A673 (cell line): ENCODE measurements at regions not wholly inside any gene's neighbourhood (a gene's known extent, or its start where the extent isn't known, plus 50 kb on each side); places are given as distances from the start of the nearest gene placed in this dataset.

Experiments used
- CTCF ChIP-seq: fragments of 300-800, 200-600 bp; sonication (generic); conservative IDR thresholded peaks from 2 replicates; pipeline ENCODE4 v1.5.1; 2017; ENCODE audit warnings: low read depth, mild to moderate bottlenecking, antibody characterized with exemption, low read length, moderate library complexity, mixed read lengths
- EZH2 ChIP-seq: fragments of 200-600 bp; sonication (generic); IDR thresholded peaks from 2 replicates; pipeline ENCODE4 v1.6.1; 2017; ENCODE audit warnings: borderline replicate concordance, low read depth, mild to moderate bottlenecking, mixed read lengths, antibody characterized with exemption, low read length; ENCODE audit not compliant: poor library complexity, severe bottlenecking

GRCh38 chr5:89241186-89241585 is 358.2 kb upstream of the MEF2C start:
- no peak for TF ChIP-seq CTCF
- no peak for TF ChIP-seq EZH2
